ENCODE measurements at regions not wholly inside any gene's neighbourhood (a gene's known extent, or its start where the extent isn't known, plus 50 kb on each side); places are given as distances from the start of the nearest gene placed in this dataset.

- H3K79me2 ChIP-seq (ENCODE audit: control insufficient read depth, insufficient read depth, low read length) = no peaks in the 10 kb centered on the region
- H3K9ac ChIP-seq (replicated peaks; ENCODE audit: extremely low read depth, insufficient read depth, low read length) = no peak overlapping the region
- peaks cover 8% of the 10 kb centered on the region for H3K9me3 ChIP-seq (replicated peaks; ENCODE audit: control insufficient read depth, insufficient read depth, low read length)
- H3K4me2 ChIP-seq (ENCODE audit: insufficient read depth, low read length) = no peak overlapping the region
- no peaks in the 10 kb centered on the region for H4K20me1 ChIP-seq (replicated peaks; ENCODE audit: control insufficient read depth, extremely low read depth, insufficient read depth, low read length)
- CTCF ChIA-PET = no interaction called here
- dilution Hi-C loops (cut with MboI; ENCODE audit: extremely low pct_ligation_motif_present, low sequenced_read_pairs) (no loop called here), intact Hi-C loops (cut with micrococcal nuclease) (no loop called here)
- no peaks in the 10 kb centered on the region for H3K9me1 ChIP-seq (replicated peaks; ENCODE audit: control insufficient read depth, extremely low read depth, insufficient read depth, low read length)
- TF ChIP-seq CTCF (IDR thresholded peaks at IDR 0.05; ENCODE audit: extremely low read depth in 1 of 2, insufficient read depth in 1 of 2, low read depth in 1 of 2, low read length in 2 of 2) (no peak), EZH2 (IDR thresholded peaks at IDR 0.05; ENCODE audit: borderline replicate concordance, low read depth, low read length, severe bottlenecking) (no peak), FOS (IDR thresholded peaks at IDR 0.05; ENCODE audit: borderline replicate concordance, insufficient read depth, low read length) (no peak), POLR2AphosphoS5 (IDR thresholded peaks at IDR 0.05; ENCODE audit: insufficient read depth, low read depth, low read length) (no peak), GATA2 (IDR thresholded peaks at IDR 0.05; ENCODE audit: insufficient read depth, insufficient read length, low read depth, low read length) (no peak)
- FAIRE-seq (no peak), DNase-seq (ENCODE audit: low read depth, low spot score) (no peak)
- no peaks in the 10 kb centered on the region for H3K27me3 ChIP-seq (ENCODE audit: control insufficient read depth in 2 of 2, insufficient read depth in 2 of 2, low read length in 2 of 2)
- H3K27ac ChIP-seq (ENCODE audit: insufficient read depth, low read depth, low read length) = no peak overlapping the region
- H3K4me3 ChIP-seq (replicated peaks in 1 of 3; ENCODE audit: insufficient read depth in 1 of 3, low read depth in 1 of 3, low read length in 3 of 3) = no peak overlapping the region
- no TSS peak for BruUV-seq (replicated peaks)
- H3K4me1 ChIP-seq (ENCODE audit: control insufficient read depth, extremely low read depth, insufficient read depth, low read length) = no peaks in the 10 kb centered on the region
- H2AFZ ChIP-seq (ENCODE audit: low read depth, low read length) = no peak overlapping the region
- POLR2A ChIA-PET = no interaction called here
- H3K36me3 ChIP-seq (ENCODE audit: control insufficient read depth in 2 of 2, extremely low read depth in 1 of 2, insufficient read depth in 2 of 2, low read length in 2 of 2) = no peaks in the 10 kb centered on the region
Measured at GRCh38 chr5:5739490-5739945, 317.0 kb downstream of the ICE1 start.
